GM23248 (cell line): ENCODE measurements at regions not wholly inside any gene's neighbourhood (a gene's known extent, or its start where the extent isn't known, plus 50 kb on each side); places are given as distances from the start of the nearest gene placed in this dataset.

ENCODE experiments used
- DNase-seq: peaks from one replicate; pipeline ENCODE4 v3.0.0-alpha.2; 2015
- H2AFZ ChIP-seq: fragments of 200-600 bp; sonication (generic); 2 replicates; pipeline ENCODE4 v1.6.1; 2016; ENCODE audit warnings: antibody characterized with exemption
- H3F3A ChIP-seq: fragments of 200-600 bp; sonication (generic); 2 replicates; pipeline ENCODE4 v1.6.1; 2016; ENCODE audit warnings: mild to moderate bottlenecking, antibody characterized with exemption, mixed run types; ENCODE audit not compliant: insufficient read depth
- H3K27ac ChIP-seq: fragments of 200-600 bp; sonication (generic); 2 replicates; pipeline ENCODE4 v1.5.1; 2016; ENCODE audit warnings: mild to moderate bottlenecking
- H3K27me3 ChIP-seq: fragments of 200-600 bp; sonication (generic); replicated peaks from 2 replicates; pipeline ENCODE4 v1.6.1; 2016; ENCODE audit warnings: mild to moderate bottlenecking; ENCODE audit not compliant: insufficient read depth
- H3K36me3 ChIP-seq: fragments of 200-600 bp; sonication (generic); 2 replicates; pipeline ENCODE4 v1.6.1; 2016; ENCODE audit warnings: low read depth, mild to moderate bottlenecking
- H3K4me1 ChIP-seq: fragments of 200-600 bp; sonication (generic); 2 replicates; pipeline ENCODE4 v1.6.1; 2016; ENCODE audit warnings: mild to moderate bottlenecking; ENCODE audit not compliant: insufficient read depth
- H3K4me2 ChIP-seq: fragments of 200-600 bp; sonication (generic); one replicate; pipeline ENCODE4 v1.6.1; 2016; ENCODE audit warnings: mild to moderate bottlenecking; ENCODE audit not compliant: unreplicated experiment
- H3K4me3 ChIP-seq: fragments of 200-600 bp; sonication (generic); 2 replicates; pipeline ENCODE4 v1.5.1; 2016; ENCODE audit warnings: mild to moderate bottlenecking
- H3K79me2 ChIP-seq: fragments of 200-600 bp; sonication (generic); 2 replicates; pipeline ENCODE4 v1.6.1; 2016; ENCODE audit warnings: mild to moderate bottlenecking; ENCODE audit not compliant: insufficient read depth
- H3K9ac ChIP-seq: fragments of 200-600 bp; sonication (generic); 2 replicates; pipeline ENCODE4 v1.6.1; 2016; ENCODE audit warnings: mild to moderate bottlenecking
- H3K9me2 ChIP-seq: fragments of 200-600 bp; sonication (generic); 2 replicates; pipeline ENCODE4 v1.6.1; 2016; ENCODE audit warnings: mixed run types, mild to moderate bottlenecking, moderate library complexity; ENCODE audit not compliant: insufficient read depth
- H3K9me3 ChIP-seq: fragments of 200-600 bp; sonication (generic); one replicate; pipeline ENCODE4 v1.6.1; 2017; ENCODE audit warnings: low read depth
- H4K20me1 ChIP-seq: fragments of 200-600 bp; sonication (generic); 2 replicates; pipeline ENCODE4 v1.6.0; 2016; ENCODE audit not compliant: insufficient read depth
- EZH2 ChIP-seq: fragments of 200-600 bp; sonication (generic); IDR thresholded peaks from 2 replicates; pipeline ENCODE4 v1.6.1; 2018; ENCODE audit warnings: antibody characterized with exemption, mild to moderate bottlenecking; ENCODE audit not compliant: insufficient read depth, poor library complexity, severe bottlenecking
- EZH2phosphoT487 ChIP-seq: fragments of 200-600 bp; sonication (generic); IDR thresholded peaks from 2 replicates; pipeline ENCODE4 v1.6.1; 2018; ENCODE audit warnings: antibody characterized with exemption, moderate library complexity, mild to moderate bottlenecking, low read depth; ENCODE audit not compliant: insufficient read depth
- WGBS, 2 experiments: methylation state at CpG; one replicate each; pipeline ENCODE4 v1.1.6; 2015 to 2017; ENCODE audit warnings: low lambda C conversion rate in 2 of 2, low coverage in 1 of 2; ENCODE audit errors: missing lambda C conversion rate in 2 of 2; 5-methylcytosine and 5-hydroxymethylcytosine counted together
- in situ Hi-C: fragments of 300-500 bp; cut with MboI; formaldehyde crosslinking; loops from 2 replicates; pipeline ENCODE4 v1.15.0; 2020

DNA sequence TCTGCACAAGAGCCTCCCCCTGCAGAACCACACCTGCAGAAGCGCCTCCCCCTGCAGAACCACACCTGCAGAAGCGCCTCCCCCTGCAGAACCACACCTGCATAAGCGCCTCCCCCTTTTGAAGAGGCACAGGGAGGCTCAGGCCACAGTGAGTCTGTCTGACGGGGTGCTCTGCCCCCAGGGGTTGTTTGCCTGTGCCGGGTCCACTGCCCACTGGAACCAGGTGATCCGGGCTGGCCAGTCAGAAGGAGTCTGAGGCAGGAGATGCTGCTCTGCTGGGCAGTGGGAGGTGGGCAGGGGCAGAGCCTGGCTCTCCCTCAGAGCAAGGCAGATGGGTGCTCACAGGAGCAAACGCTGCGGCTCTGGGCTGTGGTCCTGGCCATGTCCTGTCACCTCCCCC, 60.8 kb upstream of the RNU6ATAC start:
- WGBS, 2 experiments: 59 to 70% methylated on average over 7 to 8 of the region's 8 CpGs
- Histone ChIP-seq H3K36me3 (no peaks in the 10 kb centered on the region), H3F3A (no peaks in the 10 kb centered on the region), H4K20me1 (no peaks in the 10 kb centered on the region), H3K9ac (no peak overlapping the region), H3K4me1 (no peaks in the 10 kb centered on the region), H3K79me2 (no peaks in the 10 kb centered on the region), H3K4me3 (no peak overlapping the region), H3K27ac (no peak overlapping the region), H3K9me2 (no peaks in the 10 kb centered on the region), H2AFZ (no peak overlapping the region), H3K9me3 (no peaks in the 10 kb centered on the region), H3K4me2 (no peak overlapping the region), H3K27me3 (peaks cover 13% of the 10 kb centered on the region)
- in situ Hi-C loops: no loop called here
- DNase-seq: no peak
- TF ChIP-seq EZH2: no peak
- no peak for TF ChIP-seq EZH2phosphoT487

DNA sequence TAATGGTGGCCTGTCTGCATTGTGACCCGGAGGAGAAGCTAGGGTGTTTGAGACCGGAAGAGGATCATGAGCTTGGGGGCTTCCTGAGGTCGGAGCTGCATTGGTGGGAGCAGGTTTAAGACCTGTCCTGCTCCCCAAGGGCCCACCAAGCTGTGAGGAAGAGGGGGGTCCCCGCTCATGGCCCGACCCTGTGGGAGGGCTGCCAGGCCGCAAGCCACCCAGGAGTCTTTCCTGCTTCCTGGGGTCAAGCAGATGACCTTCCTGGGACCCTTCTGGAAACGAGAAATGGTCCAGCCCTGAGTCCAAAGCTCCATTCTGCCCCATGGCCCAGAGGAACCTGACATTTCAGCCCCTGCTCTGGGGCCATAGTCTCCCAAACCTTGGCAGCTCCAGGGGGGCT, 61.5 kb upstream of the RNU6ATAC start:
- TF ChIP-seq EZH2: no peak
- no peak for TF ChIP-seq EZH2phosphoT487
- no peaks in the 10 kb centered on the region for H4K20me1 ChIP-seq

DNA sequence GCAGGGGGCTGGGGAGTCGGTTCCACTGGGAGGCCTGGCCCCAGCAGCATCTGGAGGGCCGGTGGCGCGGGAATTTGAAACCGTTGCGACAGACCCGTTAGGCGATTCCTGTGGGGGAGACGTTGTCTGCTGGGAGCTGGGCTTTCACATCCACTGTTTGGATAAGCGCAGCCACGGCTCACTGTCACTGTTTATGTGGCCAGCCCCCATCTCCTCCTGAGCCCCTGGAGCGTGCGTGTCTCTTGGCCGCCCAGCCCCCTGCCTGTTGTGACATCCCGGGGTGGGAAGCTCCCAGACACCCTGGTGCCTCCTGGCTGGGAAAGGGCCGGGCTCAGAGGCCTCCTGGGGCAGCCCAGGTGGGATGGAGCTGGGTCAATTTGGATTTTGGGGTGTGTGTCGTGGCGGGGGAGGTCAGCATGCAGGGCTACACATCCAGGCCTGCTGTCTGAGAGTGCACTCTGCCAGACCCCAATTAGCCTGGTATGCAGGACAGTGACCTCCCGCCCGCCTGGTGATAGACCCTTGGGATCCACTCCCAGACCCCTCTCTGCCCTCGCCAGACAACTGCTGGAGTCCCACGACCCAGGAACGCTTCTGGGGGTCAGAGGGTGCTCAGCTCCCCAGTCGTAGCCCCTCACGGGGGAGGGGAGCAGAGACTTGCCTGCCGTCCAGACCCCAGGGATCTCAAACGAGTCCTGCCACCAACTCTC, 62.0 kb upstream of the RNU6ATAC start:
- Histone ChIP-seq H3K27me3 (peaks cover 23% of the 10 kb centered on the region), H2AFZ (no peak overlapping the region), H3K27ac (no peak overlapping the region), H3K4me2 (no peak overlapping the region), H3K9me3 (no peaks in the 10 kb centered on the region), H3K4me3 (no peak overlapping the region), H3K9me2 (no peaks in the 10 kb centered on the region), H3F3A (no peaks in the 10 kb centered on the region), H3K79me2 (no peaks in the 10 kb centered on the region), H4K20me1 (no peaks in the 10 kb centered on the region), H3K36me3 (no peaks in the 10 kb centered on the region), H3K4me1 (no peaks in the 10 kb centered on the region), H3K9ac (no peak overlapping the region)
- 58 to 62% methylated on average over 19 to 27 of the region's 27 CpGs for WGBS, 2 experiments
- no peak for TF ChIP-seq EZH2
- TF ChIP-seq EZH2phosphoT487: no peak
- in situ Hi-C loops: no loop called here
- peak; percentile 20 for DNase-seq

More for the DNA sequence above, 61.5 kb upstream of the RNU6ATAC start:
- Histone ChIP-seq H3K79me2 (no peaks in the 10 kb centered on the region), H3K4me3 (no peak overlapping the region), H3K36me3 (no peaks in the 10 kb centered on the region), H2AFZ (no peak overlapping the region), H3K4me1 (no peaks in the 10 kb centered on the region), H3K4me2 (no peak overlapping the region), H3K9me3 (no peaks in the 10 kb centered on the region), H3F3A (no peaks in the 10 kb centered on the region), H3K27ac (no peak overlapping the region), H3K27me3 (peaks cover 18% of the 10 kb centered on the region), H3K9ac (no peak overlapping the region), H3K9me2 (no peaks in the 10 kb centered on the region)
- 56 to 68% methylated on average over 6 to 7 of the region's 7 CpGs for WGBS, 2 experiments
- DNase-seq: no peak
- in situ Hi-C loops: no loop called here

DNA sequence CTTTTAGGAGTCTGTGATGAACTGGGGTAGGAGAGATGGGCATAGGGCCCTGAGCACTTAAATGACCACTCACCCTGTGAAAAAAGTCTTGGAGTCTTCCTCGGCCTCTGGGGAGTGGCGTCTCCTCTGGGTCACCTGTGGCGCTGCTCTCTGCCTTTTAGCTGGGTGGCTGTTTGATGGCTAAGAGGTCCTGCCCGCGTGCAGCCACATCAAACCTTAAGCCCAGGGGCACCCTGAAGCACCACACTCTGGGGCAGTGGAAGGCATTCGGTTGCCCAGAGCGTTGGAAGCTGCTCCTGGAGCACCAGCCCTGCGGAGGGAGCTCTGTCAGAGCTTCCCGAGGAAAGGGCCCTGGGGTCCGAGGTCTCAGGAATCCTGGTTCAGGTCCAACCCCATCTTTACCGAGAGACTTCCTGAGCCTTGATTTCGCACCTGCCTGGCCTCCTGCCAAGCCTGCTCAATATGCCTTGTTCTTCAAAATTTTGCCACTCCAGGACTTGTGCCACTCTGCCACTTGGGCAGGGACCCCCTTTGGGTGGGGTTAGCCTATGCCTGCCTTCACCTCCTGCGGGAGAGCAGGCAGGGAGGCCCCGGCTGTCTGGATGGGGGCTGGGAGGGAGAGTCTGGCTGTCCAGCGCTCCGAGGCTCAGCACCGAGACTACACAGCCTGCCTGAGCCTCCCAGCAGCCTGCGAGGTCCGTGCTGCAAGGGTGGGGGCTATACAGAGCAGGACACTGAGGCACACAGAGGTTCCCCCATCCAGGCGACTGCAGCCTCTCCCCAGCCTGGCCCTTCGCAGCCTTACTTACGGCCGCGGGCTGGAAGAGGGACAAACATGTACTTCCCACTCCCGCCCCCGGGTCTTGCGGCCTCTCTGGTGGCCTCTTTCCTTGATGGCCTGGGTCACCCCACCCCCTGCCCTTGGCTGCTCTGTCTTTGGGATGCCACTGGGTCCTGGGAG, 63.4 kb upstream of the RNU6ATAC start:
- H3K79me2 ChIP-seq: no peaks in the 10 kb centered on the region
- no peaks in the 10 kb centered on the region for H3K9me3 ChIP-seq
- H3K9ac ChIP-seq: no peak overlapping the region
- H3K27ac ChIP-seq: no peak overlapping the region
- H3K36me3 ChIP-seq: no peaks in the 10 kb centered on the region
- no peaks in the 10 kb centered on the region for H3K9me2 ChIP-seq
- H3K4me1 ChIP-seq: no peaks in the 10 kb centered on the region
- no peak overlapping the region for H3K4me3 ChIP-seq
- in situ Hi-C loops: no loop called here
- H3K4me2 ChIP-seq: no peak overlapping the region
- H2AFZ ChIP-seq: no peak overlapping the region
- H3F3A ChIP-seq: no peaks in the 10 kb centered on the region
- 63 to 64% methylated on average over 27 of the region's 27 CpGs for WGBS, 2 experiments
- DNase-seq: no peak
- TF ChIP-seq EZH2phosphoT487 (no peak), EZH2 (no peak)
- no peaks in the 10 kb centered on the region for H4K20me1 ChIP-seq
- peaks cover 24% of the 10 kb centered on the region for H3K27me3 ChIP-seq
